ENCODE measurements at regions not wholly inside any gene's neighbourhood (a gene's known extent, or its start where the extent isn't known, plus 50 kb on each side); places are given as distances from the start of the nearest gene placed in this dataset.

DNA sequence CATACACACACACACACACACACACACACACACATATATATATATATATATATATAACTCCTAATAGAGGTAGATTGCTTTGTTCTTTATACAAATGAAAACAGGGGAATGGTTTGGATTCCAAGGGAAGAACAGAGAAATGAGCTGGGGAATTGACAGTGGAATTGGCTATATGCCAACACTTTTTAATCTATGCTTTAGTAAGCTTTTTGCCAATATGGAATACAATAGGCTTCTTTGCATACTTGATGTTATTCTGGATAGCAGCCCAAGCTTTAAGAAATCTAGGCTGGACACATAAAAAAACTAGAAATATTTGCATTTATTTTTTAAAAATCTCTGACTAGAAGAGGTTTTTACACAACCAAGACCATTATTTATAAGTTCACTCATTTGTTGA, 334.2 kb upstream of the MDFIC2 start:
- H3K27ac ChIP-seq, result no peak overlapping the region
- no peak for DNase-seq (ENCODE audit: low spot score)
- no peak overlapping the region for H3K4me3 ChIP-seq
- TF ChIP-seq, protein P1, sequence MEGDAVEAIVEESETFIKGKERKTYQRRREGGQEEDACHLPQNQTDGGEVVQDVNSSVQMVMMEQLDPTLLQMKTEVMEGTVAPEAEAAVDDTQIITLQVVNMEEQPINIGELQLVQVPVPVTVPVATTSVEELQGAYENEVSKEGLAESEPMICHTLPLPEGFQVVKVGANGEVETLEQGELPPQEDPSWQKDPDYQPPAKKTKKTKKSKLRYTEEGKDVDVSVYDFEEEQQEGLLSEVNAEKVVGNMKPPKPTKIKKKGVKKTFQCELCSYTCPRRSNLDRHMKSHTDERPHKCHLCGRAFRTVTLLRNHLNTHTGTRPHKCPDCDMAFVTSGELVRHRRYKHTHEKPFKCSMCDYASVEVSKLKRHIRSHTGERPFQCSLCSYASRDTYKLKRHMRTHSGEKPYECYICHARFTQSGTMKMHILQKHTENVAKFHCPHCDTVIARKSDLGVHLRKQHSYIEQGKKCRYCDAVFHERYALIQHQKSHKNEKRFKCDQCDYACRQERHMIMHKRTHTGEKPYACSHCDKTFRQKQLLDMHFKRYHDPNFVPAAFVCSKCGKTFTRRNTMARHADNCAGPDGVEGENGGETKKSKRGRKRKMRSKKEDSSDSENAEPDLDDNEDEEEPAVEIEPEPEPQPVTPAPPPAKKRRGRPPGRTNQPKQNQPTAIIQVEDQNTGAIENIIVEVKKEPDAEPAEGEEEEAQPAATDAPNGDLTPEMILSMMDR (IDR thresholded peaks at IDR 0.05), result no peak

DNA sequence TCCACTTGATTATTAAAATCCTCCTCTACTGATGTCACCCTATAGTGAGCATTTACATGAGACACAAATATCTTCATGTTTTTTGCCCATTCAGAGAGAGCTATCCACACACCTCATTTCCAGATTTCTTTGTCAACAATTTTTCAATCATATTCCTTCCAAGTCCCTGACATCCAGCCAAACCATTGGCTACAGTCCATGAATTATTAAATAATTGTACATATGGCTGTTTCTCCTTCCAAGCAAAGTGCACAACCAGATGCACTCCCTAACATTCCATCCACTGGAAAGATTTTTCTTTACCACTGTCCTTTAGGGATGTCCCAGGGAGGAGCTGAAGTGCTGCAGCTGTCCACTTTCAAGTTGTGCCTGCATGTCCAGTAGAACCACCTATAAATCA, 328.0 kb upstream of the MDFIC2 start:
- TF ChIP-seq, protein P1 (IDR thresholded peaks at IDR 0.05), result no peak
- no peak for DNase-seq (ENCODE audit: low spot score)
- no peak overlapping the region for H3K4me3 ChIP-seq
- H3K27ac ChIP-seq, result no peak overlapping the region

DNA sequence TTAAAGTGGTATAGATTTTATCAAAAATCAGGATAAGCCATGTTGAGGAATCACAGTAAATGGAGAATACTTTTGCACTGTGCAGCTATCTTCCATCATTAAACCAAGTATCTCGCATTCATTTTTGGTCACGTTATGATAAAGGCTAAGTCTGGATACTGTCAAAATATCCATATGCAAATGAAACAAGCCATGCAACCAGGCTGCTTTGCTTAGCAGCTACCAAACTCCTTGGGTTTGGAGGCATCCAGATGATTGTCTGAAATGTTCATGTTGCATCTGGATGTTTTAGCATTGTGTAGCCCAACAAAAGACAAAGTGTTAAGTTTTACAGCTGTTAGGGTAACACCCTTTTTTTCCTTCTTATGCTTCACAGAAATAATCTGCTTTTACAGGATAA, 322.9 kb upstream of the MDFIC2 start:
- Histone ChIP-seq H3K4me3 (no peak overlapping the region), H3K27ac (no peak overlapping the region)
- DNase-seq (ENCODE audit: low spot score), result no peak
- TF ChIP-seq, protein P1 (IDR thresholded peaks at IDR 0.05), result no peak

DNA sequence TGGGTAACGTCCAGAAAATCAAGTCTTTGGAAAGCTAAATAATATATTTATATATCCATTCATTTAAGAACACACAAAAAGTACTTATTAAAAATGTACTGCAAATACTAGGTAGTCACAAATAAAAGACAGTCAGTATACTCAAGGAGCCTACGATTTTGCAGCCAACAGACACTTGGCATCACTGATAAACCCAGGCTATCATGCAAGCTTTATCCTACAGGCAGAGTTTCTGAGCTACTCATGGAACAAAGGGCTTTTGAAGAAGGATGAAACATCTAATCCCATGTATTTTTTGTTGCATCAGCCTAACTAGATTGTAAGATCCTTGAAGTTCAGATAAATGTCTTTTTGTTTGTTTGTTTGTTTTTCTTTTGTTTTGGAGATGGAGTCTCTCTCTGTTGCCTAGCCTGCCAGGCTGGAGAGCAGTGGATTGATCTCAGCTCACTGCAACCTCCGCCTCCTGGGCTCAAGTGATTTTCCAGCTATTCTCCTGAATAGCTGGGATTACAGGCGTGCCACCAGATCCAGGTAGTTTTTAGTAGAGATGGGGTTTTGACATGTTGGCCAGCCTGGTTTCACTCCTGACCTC, 319.4 kb upstream of the MDFIC2 start:
- TF ChIP-seq, protein P1 (IDR thresholded peaks at IDR 0.05), result no peak
- H3K4me3 ChIP-seq, result no peak overlapping the region
- no peak for DNase-seq (ENCODE audit: low spot score)
- no peak overlapping the region for H3K27ac ChIP-seq

DNA sequence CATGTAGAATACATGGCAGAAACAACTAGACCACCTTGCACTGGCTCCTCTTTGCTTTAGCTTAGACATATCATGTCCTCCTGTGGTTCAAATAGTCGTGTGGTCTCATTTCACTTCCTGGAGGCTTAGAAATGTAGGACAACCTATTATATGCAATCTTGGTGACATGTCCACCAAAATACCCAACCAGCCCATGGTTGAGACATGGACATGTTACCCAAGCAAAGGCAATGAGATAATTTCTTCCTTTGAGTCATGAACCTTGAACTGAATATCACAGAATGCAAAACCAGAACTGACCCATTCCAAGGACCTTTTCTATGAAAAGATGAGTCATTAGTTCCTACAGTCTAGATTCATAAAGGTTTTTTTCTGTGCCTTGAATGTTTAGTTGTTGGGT, 309.0 kb upstream of the MDFIC2 start:
- Histone ChIP-seq H3K4me3 (no peak overlapping the region), H3K27ac (no peak overlapping the region)
- DNase-seq (ENCODE audit: low spot score), result no peak
- TF ChIP-seq, protein P1 (IDR thresholded peaks at IDR 0.05), result no peak

DNA sequence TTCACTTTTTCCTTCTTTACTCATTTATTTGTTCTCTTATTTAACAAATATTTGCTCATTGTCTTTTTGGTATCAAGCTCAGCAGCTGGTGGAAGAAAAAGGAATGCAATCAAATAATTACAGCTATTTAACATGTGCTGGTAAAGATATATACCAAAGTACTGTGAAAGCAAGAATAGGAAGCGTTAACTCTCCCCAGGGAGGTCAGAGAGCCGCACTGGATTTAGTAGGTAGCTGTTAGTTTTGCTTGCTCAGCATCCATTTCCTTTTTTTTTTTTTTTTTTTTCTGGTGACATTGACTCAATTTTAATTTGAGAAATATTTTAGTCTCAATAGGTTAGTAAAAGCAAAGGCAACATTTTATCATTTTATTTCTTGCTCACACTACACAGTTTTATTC, 308.5 kb upstream of the MDFIC2 start:
- TF ChIP-seq, protein P1 (IDR thresholded peaks at IDR 0.05), result no peak
- no peak overlapping the region for H3K27ac ChIP-seq
- no peak for DNase-seq (ENCODE audit: low spot score)

DNA sequence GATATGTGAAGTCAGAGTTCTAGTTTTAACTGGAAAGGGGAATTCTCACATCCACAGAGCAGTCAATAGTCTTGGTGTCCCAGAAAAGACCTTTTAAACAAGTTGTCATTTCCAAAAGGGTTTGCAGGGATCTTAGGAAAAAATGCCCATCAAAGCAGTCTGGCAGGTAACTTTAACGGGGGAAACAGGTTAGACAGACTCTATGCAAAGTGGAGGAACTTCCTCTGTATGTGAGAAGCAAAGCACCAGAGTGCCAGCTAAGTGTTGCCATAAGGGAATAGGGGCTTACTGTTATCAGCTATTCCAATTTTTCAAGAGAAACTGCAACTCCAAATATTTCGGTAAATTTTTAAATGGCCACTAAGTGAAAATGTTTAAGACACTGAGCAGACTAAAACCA, 307.9 kb upstream of the MDFIC2 start:
- Histone ChIP-seq H3K27ac (no peak overlapping the region), H3K4me3 (no peak overlapping the region)
- TF ChIP-seq, protein P1 (IDR thresholded peaks at IDR 0.05), result no peak
- no peak for DNase-seq (ENCODE audit: low spot score)

More for the DNA sequence above, 308.5 kb upstream of the MDFIC2 start:
- no peak overlapping the region for H3K4me3 ChIP-seq
